Ureter (tissue), 1 donor: ENCODE measurements at regions not wholly inside any gene's neighbourhood (a gene's known extent, or its start where the extent isn't known, plus 50 kb on each side); places are given as distances from the start of the nearest gene placed in this dataset.

Experiments
- DNase-seq: peaks from one replicate; pipeline ENCODE4 v3.0.0-alpha.2; 2020; ENCODE audit warnings: low spot score
- donor health status: DM: yes; HTN: yes; CAD: no.

- no peak for DNase-seq
Observed at GRCh38 chr14:65320661-65321308, 91.7 kb upstream of the FUT8 start.

- no peak for DNase-seq
Observed at GRCh38 chr14:65321370-65321875, 91.1 kb upstream of the FUT8 start.

GRCh38 chr14:65329481-65329880, 83.0 kb upstream of the FUT8 start:
- DNase-seq = no peak

- DNase-seq = no peak
Observed at GRCh38 chr14:65329911-65330310, 82.6 kb upstream of the FUT8 start.

GRCh38 chr14:65330416-65330815, 82.1 kb upstream of the FUT8 start:
- DNase-seq = no peak

GRCh38 chr14:65331652-65332051, 80.9 kb upstream of the FUT8 start:
- no peak for DNase-seq

GRCh38 chr14:65332141-65332871, 80.2 kb upstream of the FUT8 start:
- DNase-seq = no peak

GRCh38 chr14:65333943-65334687, 78.4 kb upstream of the FUT8 start:
- no peak for DNase-seq

GRCh38 chr14:65334765-65335410, 77.6 kb upstream of the FUT8 start:
- DNase-seq = no peak

GRCh38 chr14:65335411-65335947, 77.1 kb upstream of the FUT8 start:
- DNase-seq = no peak

GRCh38 chr14:65336191-65336591, 76.3 kb upstream of the FUT8 start:
- DNase-seq = no peak

GRCh38 chr14:65339866-65340265, 72.7 kb upstream of the FUT8 start:
- DNase-seq = no peak

- no peak for DNase-seq
Observed at GRCh38 chr14:65344011-65344410, 68.5 kb upstream of the FUT8 start.

GRCh38 chr14:65345266-65345665, 67.3 kb upstream of the FUT8 start:
- DNase-seq = no peak

- DNase-seq = no peak
Observed at GRCh38 chr14:65346474-65346873, 66.1 kb upstream of the FUT8 start.

GRCh38 chr14:65346895-65347294, 65.6 kb upstream of the FUT8 start:
- DNase-seq = no peak

- no peak for DNase-seq
Observed at GRCh38 chr14:65348137-65348536, 64.4 kb upstream of the FUT8 start.

GRCh38 chr14:65349100-65349499, 63.4 kb upstream of the FUT8 start:
- no peak for DNase-seq

GRCh38 chr14:65351493-65352194, 60.9 kb upstream of the FUT8 start:
- no peak for DNase-seq

GRCh38 chr14:65352964-65353530, 59.5 kb upstream of the FUT8 start:
- no peak for DNase-seq

- no peak for DNase-seq
Observed at GRCh38 chr14:65354131-65354530, 58.4 kb upstream of the FUT8 start.
